NB4 (cell line): ENCODE measurements at regions not wholly inside any gene's neighbourhood (a gene's known extent, or its start where the extent isn't known, plus 50 kb on each side); places are given as distances from the start of the nearest gene placed in this dataset.

Source experiments
- DNase-seq: peaks from one replicate; pipeline ENCODE4 v3.0.0; 2010; ENCODE audit warnings: low read depth
- H3K4me3 ChIP-seq: one replicate; pipeline ENCODE4 v1.5.1; 2011; ENCODE audit warnings: mild to moderate bottlenecking, low read depth, low read length, moderate library complexity
- MYC ChIP-seq: IDR thresholded peaks from 2 replicates; pipeline ENCODE4 v1.6.1; 2011; ENCODE audit warnings: low read depth, low read length
- POLR2A ChIP-seq: IDR thresholded peaks from 2 replicates; pipeline ENCODE4 v1.6.1; 2011; ENCODE audit warnings: mild to moderate bottlenecking; ENCODE audit not compliant: insufficient read length; ENCODE audit errors: extremely low read depth
- TF ChIP-seq, protein P1 (sequence below): IDR thresholded peaks from one replicate; pipeline ENCODE4 v1.5.1; 2012; ENCODE audit warnings: low read depth, low read length
- TF ChIP-seq, protein P2 (sequence below): IDR thresholded peaks from 2 replicates; pipeline ENCODE4 v1.6.1; 2011; ENCODE audit warnings: low read depth, low read length

DNA sequence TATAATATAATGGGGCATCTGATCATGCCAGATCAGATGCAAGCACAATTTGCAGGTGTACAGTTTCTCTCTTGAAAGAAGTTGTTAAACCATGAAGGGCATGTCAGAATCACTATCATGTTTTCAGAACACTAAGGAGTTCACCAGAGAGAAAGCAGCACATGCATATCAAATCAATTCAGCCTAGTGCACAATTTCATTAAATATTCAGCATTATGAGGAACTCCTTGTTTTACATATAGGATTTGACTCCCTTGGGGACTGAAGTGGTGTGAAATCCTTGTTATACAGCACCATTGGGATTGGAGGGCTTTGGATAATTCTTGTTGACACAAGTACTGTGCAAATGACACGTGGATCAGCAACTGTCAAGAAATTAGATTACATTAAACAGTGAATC lies 562.1 kb upstream of the KLHL29 start:
- TF ChIP-seq POLR2A (no peak), MYC (no peak)
- TF ChIP-seq, protein P1, sequence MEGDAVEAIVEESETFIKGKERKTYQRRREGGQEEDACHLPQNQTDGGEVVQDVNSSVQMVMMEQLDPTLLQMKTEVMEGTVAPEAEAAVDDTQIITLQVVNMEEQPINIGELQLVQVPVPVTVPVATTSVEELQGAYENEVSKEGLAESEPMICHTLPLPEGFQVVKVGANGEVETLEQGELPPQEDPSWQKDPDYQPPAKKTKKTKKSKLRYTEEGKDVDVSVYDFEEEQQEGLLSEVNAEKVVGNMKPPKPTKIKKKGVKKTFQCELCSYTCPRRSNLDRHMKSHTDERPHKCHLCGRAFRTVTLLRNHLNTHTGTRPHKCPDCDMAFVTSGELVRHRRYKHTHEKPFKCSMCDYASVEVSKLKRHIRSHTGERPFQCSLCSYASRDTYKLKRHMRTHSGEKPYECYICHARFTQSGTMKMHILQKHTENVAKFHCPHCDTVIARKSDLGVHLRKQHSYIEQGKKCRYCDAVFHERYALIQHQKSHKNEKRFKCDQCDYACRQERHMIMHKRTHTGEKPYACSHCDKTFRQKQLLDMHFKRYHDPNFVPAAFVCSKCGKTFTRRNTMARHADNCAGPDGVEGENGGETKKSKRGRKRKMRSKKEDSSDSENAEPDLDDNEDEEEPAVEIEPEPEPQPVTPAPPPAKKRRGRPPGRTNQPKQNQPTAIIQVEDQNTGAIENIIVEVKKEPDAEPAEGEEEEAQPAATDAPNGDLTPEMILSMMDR: no peak
- TF ChIP-seq, protein P2, sequence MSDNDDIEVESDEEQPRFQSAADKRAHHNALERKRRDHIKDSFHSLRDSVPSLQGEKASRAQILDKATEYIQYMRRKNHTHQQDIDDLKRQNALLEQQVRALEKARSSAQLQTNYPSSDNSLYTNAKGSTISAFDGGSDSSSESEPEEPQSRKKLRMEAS: no peak
- DNase-seq: no peak
- H3K4me3 ChIP-seq: no peak overlapping the region

DNA sequence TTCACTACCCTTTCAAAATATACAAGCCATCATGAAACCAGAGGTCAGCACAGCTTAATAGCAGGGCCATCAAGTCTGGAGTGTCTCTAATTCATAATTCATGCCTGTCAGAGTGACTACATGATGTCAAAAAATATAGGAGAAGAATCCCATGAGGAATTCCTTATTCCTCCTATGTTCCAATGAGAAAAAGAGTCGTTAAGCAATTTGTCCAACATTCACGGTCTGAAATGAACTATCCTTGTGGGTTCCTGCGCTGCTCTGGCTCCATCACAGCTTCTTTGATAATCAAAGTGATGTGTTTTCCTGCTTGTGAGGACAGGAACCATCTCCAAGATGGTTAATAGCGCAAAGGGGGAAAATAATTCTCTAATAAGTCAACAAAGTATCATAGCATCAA lies 560.4 kb upstream of the KLHL29 start:
- TF ChIP-seq, protein P2: no peak
- TF ChIP-seq MYC: no peak
- TF ChIP-seq, protein P1: no peak
- no peak for TF ChIP-seq POLR2A
- no peak overlapping the region for H3K4me3 ChIP-seq
- no peak for DNase-seq

DNA sequence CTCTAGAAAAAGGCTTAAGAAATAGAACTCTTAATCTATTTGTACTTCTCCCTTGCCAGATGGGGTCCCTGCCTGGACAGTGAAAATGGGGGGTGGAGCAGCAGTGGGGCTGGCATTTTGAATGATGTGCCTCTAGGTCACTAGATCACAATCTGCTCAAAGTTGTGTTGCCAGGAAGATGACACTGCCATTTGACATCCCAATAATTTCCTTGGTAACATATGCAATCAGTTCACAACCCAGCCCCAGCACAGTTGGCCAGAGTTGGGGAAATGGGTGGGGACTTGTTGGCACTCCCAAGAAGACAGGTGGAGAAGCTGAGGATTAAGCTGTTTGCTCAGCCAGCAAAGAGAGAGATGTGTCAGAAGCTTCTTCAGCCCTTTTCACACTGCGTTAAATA lies 558.3 kb upstream of the KLHL29 start:
- TF ChIP-seq, protein P1: no peak
- TF ChIP-seq POLR2A (no peak), MYC (no peak)
- TF ChIP-seq, protein P2: no peak
- no peak for DNase-seq
- H3K4me3 ChIP-seq: no peak overlapping the region

DNA sequence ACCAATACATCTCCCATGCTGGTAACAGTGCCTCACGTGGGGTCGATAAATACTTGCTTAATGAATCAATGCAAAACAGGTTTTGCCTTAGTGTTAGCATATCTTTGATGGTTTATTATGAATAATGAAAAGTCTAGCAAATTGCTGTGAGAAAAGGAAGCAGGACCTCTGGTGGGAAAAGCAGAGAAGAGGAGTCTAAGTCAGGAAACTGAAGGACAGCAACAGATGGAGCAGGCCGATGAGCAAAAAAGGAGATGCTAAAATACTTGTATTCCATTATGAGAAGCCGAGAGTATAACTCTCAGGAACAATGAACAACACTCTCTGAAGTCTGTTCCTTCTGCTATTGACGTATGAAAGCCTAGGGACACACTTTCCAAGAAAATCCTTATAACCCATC lies 555.2 kb upstream of the KLHL29 start:
- TF ChIP-seq POLR2A (no peak), MYC (no peak)
- TF ChIP-seq, protein P2: no peak
- TF ChIP-seq, protein P1: no peak
- H3K4me3 ChIP-seq: no peak overlapping the region
- no peak for DNase-seq

DNA sequence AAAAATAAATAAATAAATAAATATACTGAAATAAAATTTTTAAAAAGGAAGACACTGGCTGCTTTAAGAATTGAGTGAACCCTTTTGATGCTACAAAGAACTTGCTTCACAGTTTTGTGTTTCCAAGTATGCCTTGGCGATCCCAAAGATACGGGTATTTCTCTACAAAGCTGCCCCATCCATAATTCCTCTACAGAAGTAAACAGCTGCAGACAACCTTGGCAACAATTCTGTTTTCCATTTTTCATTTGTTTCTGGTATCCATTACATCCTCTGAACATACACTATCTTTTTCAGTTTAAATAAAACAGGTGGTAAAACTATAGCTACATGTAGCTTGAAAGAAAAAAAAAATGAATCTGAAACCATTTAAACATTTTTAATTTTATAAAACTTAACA lies 552.8 kb upstream of the KLHL29 start:
- TF ChIP-seq POLR2A (no peak), MYC (no peak)
- TF ChIP-seq, protein P1: no peak
- TF ChIP-seq, protein P2: no peak
- H3K4me3 ChIP-seq: no peak overlapping the region
- DNase-seq: no peak

DNA sequence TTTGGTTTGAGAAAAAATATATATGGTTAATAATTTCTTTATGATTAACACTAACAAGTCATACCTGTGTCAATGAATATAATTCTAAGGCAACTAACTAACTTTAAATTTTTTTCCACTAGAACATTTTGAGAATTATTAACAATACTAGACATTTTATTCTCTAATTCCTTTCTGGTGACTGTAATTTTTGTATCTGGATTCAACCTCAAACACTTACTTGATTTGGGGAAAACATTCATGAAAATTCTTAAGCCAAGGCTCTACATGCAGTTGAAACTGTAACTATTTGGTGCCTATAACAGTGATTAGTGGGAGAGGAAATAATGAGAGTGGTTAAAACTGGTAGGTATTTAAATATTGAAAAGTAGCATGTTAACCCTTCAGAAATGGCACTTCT lies 546.5 kb upstream of the KLHL29 start:
- no peak overlapping the region for H3K4me3 ChIP-seq
- TF ChIP-seq, protein P1: no peak
- DNase-seq: no peak
